Astrocyte (in vitro differentiated cells and primary cell): ENCODE measurements at regions not wholly inside any gene's neighbourhood (a gene's known extent, or its start where the extent isn't known, plus 50 kb on each side); places are given as distances from the start of the nearest gene placed in this dataset.

Experiments
- DNase-seq: peaks from one replicate; pipeline ENCODE4 v3.0.0-alpha.2; 2010; ENCODE audit warnings: low read depth
- FAIRE-seq: peaks from 2 replicates; lab custom pipeline; 2011; peaks lifted over from hg19 to GRCh38; lab: Jason Lieb, UNC
- H2AFZ ChIP-seq: 2 replicates; pipeline ENCODE4 v1.6.0; 2012; ENCODE audit warnings: low read depth, low read length, inconsistent platforms
- H3K27ac ChIP-seq: 2 replicates; pipeline ENCODE4 v1.5.1; 2011; ENCODE audit warnings: low read depth, low read length, inconsistent platforms
- H3K27me3 ChIP-seq: 2 replicates; pipeline ENCODE4 v1.6.0; 2011; ENCODE audit warnings: low read length, inconsistent platforms; ENCODE audit not compliant: insufficient read depth
- H3K36me3 ChIP-seq: 2 replicates; pipeline ENCODE4 v1.5.1; 2011; ENCODE audit warnings: low read length, inconsistent platforms; ENCODE audit not compliant: insufficient read depth
- H3K4me1 ChIP-seq: 2 replicates; pipeline ENCODE4 v1.5.1; 2011; ENCODE audit warnings: low read length, inconsistent platforms; ENCODE audit not compliant: insufficient read depth
- H3K4me2 ChIP-seq: 2 replicates; pipeline ENCODE4 v1.6.0; 2012; ENCODE audit warnings: low read length, inconsistent platforms
- H3K4me3 ChIP-seq: 2 replicates; pipeline ENCODE4 v1.5.1; 2011; ENCODE audit warnings: low read depth, mild to moderate bottlenecking, low read length, inconsistent platforms; ENCODE audit not compliant: insufficient read depth
- H3K79me2 ChIP-seq: 2 replicates; pipeline ENCODE4 v1.6.0; 2012; ENCODE audit warnings: mild to moderate bottlenecking, low read length, inconsistent platforms; ENCODE audit not compliant: insufficient read depth
- H3K9ac ChIP-seq: 2 replicates; pipeline ENCODE4 v1.6.0; 2012; ENCODE audit warnings: mild to moderate bottlenecking, low read length, inconsistent platforms
- H3K9me3 ChIP-seq: 2 replicates; pipeline ENCODE4 v1.5.1; 2012; ENCODE audit warnings: low read depth, mild to moderate bottlenecking, low read length, inconsistent platforms; ENCODE audit not compliant: insufficient read depth
- H4K20me1 ChIP-seq: 2 replicates; pipeline ENCODE4 v1.6.0; 2012; ENCODE audit warnings: low read length, inconsistent platforms; ENCODE audit not compliant: insufficient read depth
- H3K27ac Mint-ChIP-seq: one replicate; pipeline ENCODE4 v1.8.0; 2021; ENCODE audit warnings: mild to moderate bottlenecking, mixed read lengths; ENCODE audit not compliant: unreplicated experiment
- H3K27me3 Mint-ChIP-seq: one replicate; pipeline ENCODE4 v1.8.0; 2021; ENCODE audit warnings: low read depth, mixed read lengths; ENCODE audit not compliant: unreplicated experiment
- H3K36me3 Mint-ChIP-seq: one replicate; pipeline ENCODE4 v1.8.0; 2021; ENCODE audit warnings: low read depth, mixed read lengths; ENCODE audit not compliant: unreplicated experiment
- H3K4me1 Mint-ChIP-seq: one replicate; pipeline ENCODE4 v1.8.0; 2021; ENCODE audit warnings: low read depth, mixed read lengths; ENCODE audit not compliant: unreplicated experiment
- H3K4me3 Mint-ChIP-seq: one replicate; pipeline ENCODE4 v1.8.0; 2021; ENCODE audit warnings: mild to moderate bottlenecking, moderate library complexity, mixed read lengths; ENCODE audit not compliant: unreplicated experiment
- H3K9me3 Mint-ChIP-seq: one replicate; pipeline ENCODE4 v1.8.0; 2021; ENCODE audit warnings: mild to moderate bottlenecking, mixed read lengths; ENCODE audit not compliant: unreplicated experiment
- CTCF ChIP-seq: IDR thresholded peaks from 2 replicates; pipeline ENCODE4 v1.5.1; 2011; ENCODE audit warnings: low read depth, mild to moderate bottlenecking, inconsistent platforms, low read length, moderate library complexity; ENCODE audit not compliant: insufficient read depth
- EZH2 ChIP-seq: IDR thresholded peaks from 2 replicates; pipeline ENCODE4 v1.6.1; 2012; ENCODE audit warnings: mild to moderate bottlenecking, low read length, inconsistent platforms; ENCODE audit not compliant: insufficient read depth

DNA sequence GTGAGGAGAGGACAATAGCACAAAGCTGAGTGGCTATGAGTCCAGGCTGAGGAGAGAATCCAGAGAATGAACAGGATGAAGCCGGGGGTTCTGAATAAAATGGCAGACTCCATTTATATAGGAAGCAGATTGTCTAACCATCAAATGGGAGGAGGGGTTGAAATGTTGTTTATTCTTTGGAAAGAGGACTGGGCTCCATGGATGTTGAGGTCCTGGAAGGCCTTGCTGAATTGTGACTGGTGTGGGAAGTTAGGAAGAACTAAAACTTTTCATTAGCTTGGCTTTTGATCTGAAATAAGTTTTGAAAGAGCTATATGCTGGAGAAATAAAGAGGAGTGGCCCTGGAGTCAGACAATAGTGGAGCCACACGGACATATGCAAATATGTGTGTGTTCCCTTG, 647.8 kb downstream of the RNF144B start:
- no peak for DNase-seq
- Histone ChIP-seq H3K4me2 (no peak overlapping the region), H3K4me3 (no peak overlapping the region), H3K27ac (no peak overlapping the region), H3K9ac (no peak overlapping the region), H3K27me3 (no peaks in the 10 kb centered on the region), H3K9me3 (no peaks in the 10 kb centered on the region), H2AFZ (peak overlapping the region; percentile 32), H3K36me3 (no peaks in the 10 kb centered on the region), H4K20me1 (no peaks in the 10 kb centered on the region), H3K4me1 (no peaks in the 10 kb centered on the region), H3K79me2 (no peaks in the 10 kb centered on the region)
- Mint-ChIP-seq H3K4me3 (no peak overlapping the region), H3K36me3 (no peaks in the 10 kb centered on the region), H3K4me1 (peaks cover 4% of the 10 kb centered on the region), H3K27ac (no peak overlapping the region), H3K27me3 (no peaks in the 10 kb centered on the region), H3K9me3 (peaks cover 6% of the 10 kb centered on the region)
- TF ChIP-seq EZH2 (no peak), CTCF (no peak)
- no peak for FAIRE-seq

- Mint-ChIP-seq H3K27me3 (no peaks in the 10 kb centered on the region), H3K27ac (no peak overlapping the region), H3K9me3 (peaks cover 6% of the 10 kb centered on the region), H3K4me3 (no peak overlapping the region), H3K36me3 (no peaks in the 10 kb centered on the region), H3K4me1 (peaks cover 4% of the 10 kb centered on the region)
- Histone ChIP-seq H3K36me3 (no peaks in the 10 kb centered on the region), H3K27ac (no peak overlapping the region), H4K20me1 (no peaks in the 10 kb centered on the region), H3K4me1 (no peaks in the 10 kb centered on the region), H3K4me2 (no peak overlapping the region), H3K79me2 (no peaks in the 10 kb centered on the region), H3K9me3 (no peaks in the 10 kb centered on the region), H2AFZ (no peak overlapping the region), H3K27me3 (no peaks in the 10 kb centered on the region), H3K4me3 (no peak overlapping the region), H3K9ac (no peak overlapping the region)
- FAIRE-seq, result no peak
- TF ChIP-seq EZH2, result no peak
- DNase-seq, result no peak
Measured at GRCh38 chr6:19035461-19036195, 648.5 kb downstream of the RNF144B start.

DNA sequence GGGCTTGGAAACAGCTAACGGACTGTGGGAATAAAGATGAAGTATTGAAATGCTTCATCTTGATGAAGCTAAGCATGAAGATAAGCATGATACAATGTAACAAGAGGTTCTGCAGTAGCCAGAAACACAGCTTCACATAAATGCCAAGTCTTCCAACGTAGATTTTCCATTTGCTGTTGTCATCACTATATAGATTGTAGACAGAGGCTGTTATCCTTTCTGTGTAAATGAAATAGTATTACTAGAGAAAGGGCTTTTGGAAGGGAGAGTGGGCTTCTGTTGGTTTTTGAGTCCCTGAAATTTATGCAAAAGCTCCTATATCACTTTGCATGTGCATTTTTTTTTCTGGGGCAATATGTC, 649.0 kb downstream of the RNF144B start:
- TF ChIP-seq CTCF (no peak), EZH2 (no peak)
- Histone ChIP-seq H3K9ac (no peak overlapping the region), H2AFZ (no peak overlapping the region), H3K4me1 (no peaks in the 10 kb centered on the region), H3K9me3 (no peaks in the 10 kb centered on the region), H3K27me3 (no peaks in the 10 kb centered on the region), H3K27ac (no peak overlapping the region), H3K4me2 (no peak overlapping the region), H3K4me3 (no peak overlapping the region), H4K20me1 (no peaks in the 10 kb centered on the region), H3K36me3 (no peaks in the 10 kb centered on the region), H3K79me2 (no peaks in the 10 kb centered on the region)
- H3K27ac Mint-ChIP-seq, result no peak overlapping the region
- peaks cover 4% of the 10 kb centered on the region for H3K4me1 Mint-ChIP-seq
- no peaks in the 10 kb centered on the region for H3K27me3 Mint-ChIP-seq
- no peak overlapping the region for H3K4me3 Mint-ChIP-seq
- H3K9me3 Mint-ChIP-seq, result peaks cover 6% of the 10 kb centered on the region
- FAIRE-seq (no peak), DNase-seq (no peak)
- H3K36me3 Mint-ChIP-seq, result no peaks in the 10 kb centered on the region
